K562 (cell line): ENCODE measurements at regions not wholly inside any gene's neighbourhood (a gene's known extent, or its start where the extent isn't known, plus 50 kb on each side); places are given as distances from the start of the nearest gene placed in this dataset.

Source experiments
- ATAC-seq: fragments of 200-7000 bp; cut with Tn5 transposase; 3 replicates; pipeline ENCODE4 v1.9.1; 2020; ENCODE audit warnings: moderate library complexity
- BruUV-seq: library from RNA; stranded (reverse); fragments of 400-500 nt; replicated peaks from 2 replicates; lab custom pipeline; 2021; lab: Mats Ljungman, UMichigan
- CTCF ChIA-PET: fragments of 300-600 bp; formaldehyde crosslinking; extraction: SDS; loops from one replicate; lab custom pipeline; 2021; ENCODE audit warnings: low intra/inter-chr PET ratio; lab: Yijun Ruan, JAX
- POLR2A ChIA-PET: fragments of 300-600, 350-650 bp; sonication (Branson Sonifier 250); formaldehyde crosslinking; extraction: SDS; loops from one replicate; lab custom pipeline; 2021; ENCODE audit warnings: antibody characterized with exemption, inconsistent platforms; lab: Yijun Ruan, JAX
- DNase-seq, 4 experiments: peaks; one replicate each; pipeline versions ENCODE4 v3.0.0 to v3.0.0-alpha.2; 2011 to 2018; ENCODE audit warnings: low spot score in 3 of 4, mixed read lengths in 3 of 4; ENCODE audit errors: extremely low read depth in 1 of 4
- FAIRE-seq: peaks from 2 replicates; lab custom pipeline; 2011; peaks lifted over from hg19 to GRCh38; lab: Jason Lieb, UNC
- H2AFZ ChIP-seq: 2 replicates; pipeline ENCODE4 v1.6.0; 2011; ENCODE audit warnings: low read depth, low read length, control low read depth, inconsistent platforms
- H3K27ac ChIP-seq: fragments of 200-600 bp; 3 replicates; pipeline ENCODE4 v1.8.0; 2011; ENCODE audit warnings: low read depth, mild to moderate bottlenecking, control low read depth, inconsistent platforms, low read length, moderate library complexity, mixed read lengths; ENCODE audit errors: extremely low read depth
- H3K27me3 ChIP-seq, 2 experiments: fragments of 300-600 bp in 1 of 2; 2 replicates in 1 of 2; 3 replicates in 1 of 2; pipeline versions ENCODE4 v1.6.0 to v1.8.0; 2011; ENCODE audit warnings: inconsistent platforms in 2 of 2, low read length in 2 of 2, mild to moderate bottlenecking in 1 of 2, mixed read lengths in 1 of 2, moderate library complexity in 1 of 2; ENCODE audit not compliant: control insufficient read depth in 2 of 2, insufficient read depth in 2 of 2
- H3K36me3 ChIP-seq: fragments of 300-600 bp; 3 replicates; pipeline ENCODE4 v1.8.0; 2011; ENCODE audit warnings: mild to moderate bottlenecking, low read length, inconsistent platforms; ENCODE audit not compliant: control insufficient read depth, insufficient read depth
- H3K4me1 ChIP-seq, 2 experiments: fragments of 200-600 bp in 1 of 2; replicated peaks in 1 of 2; 2 replicates in 1 of 2; 3 replicates in 1 of 2; pipeline versions ENCODE4 v1.5.1 to v1.8.0; 2011; ENCODE audit warnings: inconsistent platforms in 2 of 2, low read length in 2 of 2, mild to moderate bottlenecking in 1 of 2, mixed read lengths in 1 of 2, moderate library complexity in 1 of 2; ENCODE audit not compliant: control insufficient read depth in 2 of 2, insufficient read depth in 2 of 2
- H3K4me2 ChIP-seq: 2 replicates; pipeline ENCODE4 v1.6.1; 2011; ENCODE audit warnings: low read length, control low read depth, inconsistent platforms, mixed read lengths; ENCODE audit not compliant: insufficient read depth
- H3K4me3 ChIP-seq: fragments of 200-600 bp; sonication (generic), shearing (Covaris generic); 2 replicates; pipeline ENCODE4 v1.5.1; 2016; ENCODE audit warnings: control low read depth, inconsistent platforms
- H3K79me2 ChIP-seq: fragments of 200-600 bp; 3 replicates; pipeline ENCODE4 v1.8.0; 2011; ENCODE audit warnings: low read length, inconsistent platforms; ENCODE audit not compliant: control insufficient read depth, insufficient read depth
- H3K9ac ChIP-seq, 2 experiments: 2 replicates each; pipeline versions ENCODE4 v1.6.0 to v1.6.1; 2011; ENCODE audit warnings: low read depth in 2 of 2, low read length in 2 of 2, control low read depth in 1 of 2, inconsistent platforms in 1 of 2, mild to moderate bottlenecking in 1 of 2, mixed read lengths in 1 of 2; ENCODE audit not compliant: insufficient read depth in 1 of 2
- H3K9me1 ChIP-seq: one replicate; pipeline ENCODE4 v1.6.0; 2011; ENCODE audit warnings: inconsistent platforms, mild to moderate bottlenecking, low read length, moderate library complexity; ENCODE audit not compliant: control insufficient read depth, insufficient read depth
- H3K9me3 ChIP-seq: replicated peaks from 2 replicates; pipeline ENCODE4 v1.5.1; 2011; ENCODE audit warnings: low read depth, low read length, inconsistent platforms; ENCODE audit not compliant: control insufficient read depth, insufficient read depth
- H4K20me1 ChIP-seq: replicated peaks from 2 replicates; pipeline ENCODE4 v1.6.1; 2011; ENCODE audit warnings: low read length, inconsistent platforms, mixed read lengths; ENCODE audit not compliant: control insufficient read depth, insufficient read depth
- HNRNPH1 ChIP-seq: fragments of 200-400 bp; formaldehyde crosslinking; optimal IDR thresholded peaks from 2 replicates; pipeline ENCODE3; 2017; ENCODE audit warnings: low read depth, mild to moderate bottlenecking, low read length, moderate library complexity
- PATZ1 ChIP-seq: fragments of 250-450 bp; sonication (Bioruptor Pico); IDR thresholded peaks from 2 replicates; pipeline ENCODE4 v1.5.0; 2020; ENCODE audit warnings: mild to moderate bottlenecking, borderline replicate concordance
- SAFB ChIP-seq: fragments of 200-400 bp; formaldehyde crosslinking; IDR thresholded peaks from 2 replicates; pipeline ENCODE4 v1.6.1; 2017; ENCODE audit warnings: low read depth, low read length, borderline replicate concordance
- SNRNP70 ChIP-seq: fragments of 200-400 bp; formaldehyde crosslinking; optimal IDR thresholded peaks from 2 replicates; pipeline ENCODE3; 2017; ENCODE audit warnings: low read depth, low read length
- SRSF3 ChIP-seq: fragments of 200-400 bp; formaldehyde crosslinking; IDR thresholded peaks from 2 replicates; pipeline ENCODE4 v1.6.1; 2016; ENCODE audit warnings: mild to moderate bottlenecking, low read length, moderate library complexity; ENCODE audit not compliant: insufficient read depth
- YY1 ChIP-seq, 3 experiments: IDR thresholded peaks; 2 replicates each; pipeline ENCODE4 v1.6.1; 2011; ENCODE audit warnings: low read length in 2 of 3, mild to moderate bottlenecking in 2 of 3, moderate library complexity in 2 of 3, borderline replicate concordance in 1 of 3, control low read depth in 1 of 3, low read depth in 1 of 3; ENCODE audit not compliant: insufficient read depth in 3 of 3, insufficient replicate concordance in 2 of 3, control insufficient read depth in 1 of 3, insufficient read length in 1 of 3; ENCODE audit errors: extremely low read depth in 1 of 3
- ZBTB2 ChIP-seq: fragments of 450-650 bp; IDR thresholded peaks from 2 replicates; pipeline ENCODE4 v1.6.1; 2016; ENCODE audit warnings: antibody characterized with exemption
- ZNF778 ChIP-seq: fragments of 450-650 bp; formaldehyde crosslinking; IDR thresholded peaks from 2 replicates; pipeline ENCODE4 v1.4.0; 2020; ENCODE audit warnings: mild to moderate bottlenecking, moderate library complexity
- WGBS: fragments of 100-300 bp; shearing (Covaris generic); methylation state at CpG from one replicate; pipeline ENCODE4 v1.1.6; 2016; ENCODE audit warnings: low coverage, mixed read lengths; ENCODE audit not compliant: insufficient coverage; ENCODE audit errors: missing lambda C conversion rate; 5-methylcytosine and 5-hydroxymethylcytosine counted together
- in situ Hi-C: fragments of 300-500 bp; cut with MboI; formaldehyde crosslinking; loops from 4 replicates; pipeline ENCODE4 v1.15.0; 2018; ENCODE audit warnings: inconsistent platforms, mixed read lengths
- intact Hi-C: fragments of 100-400 bp; cut with micrococcal nuclease; formaldehyde crosslinking; loops from 2 replicates; pipeline ENCODE4 v1.14.2; 2022
- TF ChIP-seq, protein P1 (sequence below): fragments of 150-350 bp; IDR thresholded peaks from 2 replicates; pipeline ENCODE4 v1.6.1; 2014; ENCODE audit warnings: low read depth, mild to moderate bottlenecking, low read length, borderline replicate concordance
- TF ChIP-seq, protein P2 (sequence below): sonication (generic); formaldehyde crosslinking; IDR thresholded peaks from 2 replicates; pipeline ENCODE4 v1.8.1; 2023; ENCODE audit warnings: mild to moderate bottlenecking, missing genetic modification reagents

GRCh38 chr9:115923903-115924668 lies 229.5 kb upstream of the PAPPA start:
- FAIRE-seq (no peak), ATAC-seq (no peak)
- H3K9me3 ChIP-seq = no peaks in the 10 kb centered on the region; the same call in 1 of the 2 replicates
- TF ChIP-seq ZBTB2 (no peak), PATZ1 (no peak), ZNF778 (no peak), YY1 (IDR thresholded peaks at IDR 0.05; ENCODE audit: borderline replicate concordance in 1 of 3, control insufficient read depth in 1 of 3, extremely low read depth in 1 of 3, insufficient read depth in 3 of 3, insufficient read length in 1 of 3, insufficient replicate concordance in 2 of 3, low read depth in 1 of 3, low read length in 2 of 3) (no peak), SNRNP70 (no peak), SAFB (no peak), HNRNPH1 (no peak), SRSF3 (no peak)
- TF ChIP-seq, protein P1, sequence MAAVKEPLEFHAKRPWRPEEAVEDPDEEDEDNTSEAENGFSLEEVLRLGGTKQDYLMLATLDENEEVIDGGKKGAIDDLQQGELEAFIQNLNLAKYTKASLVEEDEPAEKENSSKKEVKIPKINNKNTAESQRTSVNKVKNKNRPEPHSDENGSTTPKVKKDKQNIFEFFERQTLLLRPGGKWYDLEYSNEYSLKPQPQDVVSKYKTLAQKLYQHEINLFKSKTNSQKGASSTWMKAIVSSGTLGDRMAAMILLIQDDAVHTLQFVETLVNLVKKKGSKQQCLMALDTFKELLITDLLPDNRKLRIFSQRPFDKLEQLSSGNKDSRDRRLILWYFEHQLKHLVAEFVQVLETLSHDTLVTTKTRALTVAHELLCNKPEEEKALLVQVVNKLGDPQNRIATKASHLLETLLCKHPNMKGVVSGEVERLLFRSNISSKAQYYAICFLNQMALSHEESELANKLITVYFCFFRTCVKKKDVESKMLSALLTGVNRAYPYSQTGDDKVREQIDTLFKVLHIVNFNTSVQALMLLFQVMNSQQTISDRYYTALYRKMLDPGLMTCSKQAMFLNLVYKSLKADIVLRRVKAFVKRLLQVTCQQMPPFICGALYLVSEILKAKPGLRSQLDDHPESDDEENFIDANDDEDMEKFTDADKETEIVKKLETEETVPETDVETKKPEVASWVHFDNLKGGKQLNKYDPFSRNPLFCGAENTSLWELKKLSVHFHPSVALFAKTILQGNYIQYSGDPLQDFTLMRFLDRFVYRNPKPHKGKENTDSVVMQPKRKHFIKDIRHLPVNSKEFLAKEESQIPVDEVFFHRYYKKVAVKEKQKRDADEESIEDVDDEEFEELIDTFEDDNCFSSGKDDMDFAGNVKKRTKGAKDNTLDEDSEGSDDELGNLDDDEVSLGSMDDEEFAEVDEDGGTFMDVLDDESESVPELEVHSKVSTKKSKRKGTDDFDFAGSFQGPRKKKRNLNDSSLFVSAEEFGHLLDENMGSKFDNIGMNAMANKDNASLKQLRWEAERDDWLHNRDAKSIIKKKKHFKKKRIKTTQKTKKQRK = no peak
- TF ChIP-seq, protein P2, sequence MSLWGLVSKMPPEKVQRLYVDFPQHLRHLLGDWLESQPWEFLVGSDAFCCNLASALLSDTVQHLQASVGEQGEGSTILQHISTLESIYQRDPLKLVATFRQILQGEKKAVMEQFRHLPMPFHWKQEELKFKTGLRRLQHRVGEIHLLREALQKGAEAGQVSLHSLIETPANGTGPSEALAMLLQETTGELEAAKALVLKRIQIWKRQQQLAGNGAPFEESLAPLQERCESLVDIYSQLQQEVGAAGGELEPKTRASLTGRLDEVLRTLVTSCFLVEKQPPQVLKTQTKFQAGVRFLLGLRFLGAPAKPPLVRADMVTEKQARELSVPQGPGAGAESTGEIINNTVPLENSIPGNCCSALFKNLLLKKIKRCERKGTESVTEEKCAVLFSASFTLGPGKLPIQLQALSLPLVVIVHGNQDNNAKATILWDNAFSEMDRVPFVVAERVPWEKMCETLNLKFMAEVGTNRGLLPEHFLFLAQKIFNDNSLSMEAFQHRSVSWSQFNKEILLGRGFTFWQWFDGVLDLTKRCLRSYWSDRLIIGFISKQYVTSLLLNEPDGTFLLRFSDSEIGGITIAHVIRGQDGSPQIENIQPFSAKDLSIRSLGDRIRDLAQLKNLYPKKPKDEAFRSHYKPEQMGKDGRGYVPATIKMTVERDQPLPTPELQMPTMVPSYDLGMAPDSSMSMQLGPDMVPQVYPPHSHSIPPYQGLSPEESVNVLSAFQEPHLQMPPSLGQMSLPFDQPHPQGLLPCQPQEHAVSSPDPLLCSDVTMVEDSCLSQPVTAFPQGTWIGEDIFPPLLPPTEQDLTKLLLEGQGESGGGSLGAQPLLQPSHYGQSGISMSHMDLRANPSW (CRISPR knock-in tag) = no peak

More at GRCh38 chr9:115923903-115924668, 229.5 kb upstream of the PAPPA start:
- no peaks in the 10 kb centered on the region for H4K20me1 ChIP-seq
- H2AFZ ChIP-seq = no peak overlapping the region
- BruUV-seq = no TSS peak
- H3K27ac ChIP-seq = no peak overlapping the region
- no peak overlapping the region for H3K4me3 ChIP-seq
- intact Hi-C loops (no loop called here), in situ Hi-C loops (no loop called here)
- no peaks in the 10 kb centered on the region for H3K9me1 ChIP-seq
- no peaks in the 10 kb centered on the region for H3K36me3 ChIP-seq
- ChIA-PET CTCF (no interaction called here), POLR2A (no interaction called here)
- no peaks in the 10 kb centered on the region for H3K4me1 ChIP-seq
- no peak overlapping the region for H3K4me2 ChIP-seq
- H3K27me3 ChIP-seq = no peaks in the 10 kb centered on the region
- DNase-seq = no peak
- H3K9ac ChIP-seq = no peak overlapping the region
- 0% methylated on average over 5 of the region's 5 CpGs for WGBS
- no peaks in the 10 kb centered on the region for H3K79me2 ChIP-seq
